Sigmoid colon (tissue), 4 donors: ENCODE measurements at regions not wholly inside any gene's neighbourhood (a gene's known extent, or its start where the extent isn't known, plus 50 kb on each side); places are given as distances from the start of the nearest gene placed in this dataset.

Source experiments
- CTCF ChIP-seq, 4 experiments: fragments of 450-650 bp in 3 of 4; fragments of 200-600 bp in 1 of 4; IDR thresholded peaks; one replicate each; pipeline ENCODE4 v1.5.1; 2016 to 2019; ENCODE audit warnings: antibody characterized with exemption in 4 of 4, mild to moderate bottlenecking in 3 of 4, moderate library complexity in 2 of 4
- EP300 ChIP-seq, 4 donors: sonication (generic); formaldehyde crosslinking; IDR thresholded peaks; one replicate each; pipeline ENCODE4 v1.6.1; 2017; ENCODE audit warnings: antibody characterized with exemption in 4 of 4
- POLR2AphosphoS5 ChIP-seq, 4 donors: sonication (generic); formaldehyde crosslinking; IDR thresholded peaks; one replicate each; pipeline ENCODE4 v1.6.1; 2017; ENCODE audit warnings: antibody characterized with exemption in 4 of 4

GRCh38 chr2:72037261-72037666 is 110.4 kb downstream of the CYP26B1 start:
- TF ChIP-seq CTCF (IDR thresholded peaks at IDR 0.05) (no peak), POLR2AphosphoS5 (IDR thresholded peaks at IDR 0.05) (no peak), EP300 (IDR thresholded peaks at IDR 0.05) (no peak)
